Stomach (tissue), 4 donors: ENCODE measurements at regions not wholly inside any gene's neighbourhood (a gene's known extent, or its start where the extent isn't known, plus 50 kb on each side); places are given as distances from the start of the nearest gene placed in this dataset.

ENCODE experiments used
- CTCF ChIP-seq, 7 experiments: fragments of 450-650 bp in 4 of 7; fragments of 200-600 bp in 3 of 7; sonication (generic) in 3 of 7; IDR thresholded peaks; one replicate each; pipeline ENCODE4 v1.5.1; 2016 to 2019; ENCODE audit warnings: antibody characterized with exemption in 7 of 7, control low read depth in 2 of 7, mild to moderate bottlenecking in 1 of 7
- EP300 ChIP-seq: sonication (generic); formaldehyde crosslinking; IDR thresholded peaks from one replicate; pipeline ENCODE4 v1.6.1; 2017; ENCODE audit warnings: antibody characterized with exemption
- POLR2A ChIP-seq, 4 donors: fragments of 450-650 bp; IDR thresholded peaks; one replicate each; pipeline ENCODE4 v1.6.1; 2016; ENCODE audit warnings: antibody characterized with exemption in 4 of 4, control low read depth in 2 of 4, mild to moderate bottlenecking in 1 of 4, moderate library complexity in 1 of 4
- POLR2AphosphoS5 ChIP-seq, 3 donors: sonication (generic); formaldehyde crosslinking; IDR thresholded peaks; one replicate each; pipeline ENCODE4 v1.6.1; 2016; ENCODE audit warnings: antibody characterized with exemption in 3 of 3

GRCh38 chr10:31642281-31642680, 286.4 kb downstream of the ARHGAP12 start:
- TF ChIP-seq CTCF (IDR thresholded peaks at IDR 0.05), result no peak
- no peak for TF ChIP-seq POLR2AphosphoS5 (IDR thresholded peaks at IDR 0.05)
- no peak for TF ChIP-seq POLR2A (IDR thresholded peaks at IDR 0.05)
- TF ChIP-seq EP300, result no peak
